DOHH2 (cell line): ENCODE measurements at regions not wholly inside any gene's neighbourhood (a gene's known extent, or its start where the extent isn't known, plus 50 kb on each side); places are given as distances from the start of the nearest gene placed in this dataset.

ENCODE experiments used
- CTCF ChIP-seq: fragments of 200-600 bp; sonication (generic); IDR thresholded peaks from one replicate; pipeline ENCODE4 v1.5.1; 2014; ENCODE audit warnings: antibody characterized with exemption, mild to moderate bottlenecking, low read depth, low read length; ENCODE audit not compliant: poor library complexity, severe bottlenecking
- EZH2phosphoT487 ChIP-seq: fragments of 200-600 bp; sonication (generic); IDR thresholded peaks from 2 replicates; pipeline ENCODE4 v1.6.1; 2017; ENCODE audit warnings: borderline replicate concordance, mild to moderate bottlenecking, antibody characterized with exemption, low read length, moderate library complexity, mixed read lengths

- TF ChIP-seq CTCF = no peak
- no peak for TF ChIP-seq EZH2phosphoT487
Measured at GRCh38 chr4:176422511-176422910, 102.7 kb downstream of the SPCS3 start.
